ENCODE measurements at regions not wholly inside any gene's neighbourhood (a gene's known extent, or its start where the extent isn't known, plus 50 kb on each side); places are given as distances from the start of the nearest gene placed in this dataset.

- no peak overlapping the region for H2AFZ ChIP-seq (ENCODE audit: low read length)
- H3K27me3 ChIP-seq (ENCODE audit: insufficient read depth, low read length): no peaks in the 10 kb centered on the region
- no peaks in the 10 kb centered on the region for H3K36me3 ChIP-seq (ENCODE audit: insufficient read depth, low read length)
- no peak overlapping the region for H3K27ac ChIP-seq (ENCODE audit: low read depth, low read length, poor library complexity, severe bottlenecking)
- H3K9me3 ChIP-seq (ENCODE audit: low read length): no peaks in the 10 kb centered on the region
- no peaks in the 10 kb centered on the region for H3K9me2 ChIP-seq (ENCODE audit: low read depth, low read length)
- no peaks in the 10 kb centered on the region for H3K4me1 ChIP-seq (ENCODE audit: insufficient read depth, low read length, severe bottlenecking)
- no peak overlapping the region for H3K4me2 ChIP-seq (ENCODE audit: low read length)
- no peaks in the 10 kb centered on the region for H3F3A ChIP-seq (ENCODE audit: insufficient read depth, low read length)
- no peaks in the 10 kb centered on the region for H3K79me2 ChIP-seq (ENCODE audit: insufficient read depth, low read length)
- no peak overlapping the region for H3K4me3 ChIP-seq (ENCODE audit: low read depth, low read length, poor library complexity, severe bottlenecking)
- H3K9ac ChIP-seq (ENCODE audit: low read length): no peak overlapping the region
- H4K20me1 ChIP-seq (ENCODE audit: insufficient read depth, low read length): no peaks in the 10 kb centered on the region
- TF ChIP-seq, protein P1, sequence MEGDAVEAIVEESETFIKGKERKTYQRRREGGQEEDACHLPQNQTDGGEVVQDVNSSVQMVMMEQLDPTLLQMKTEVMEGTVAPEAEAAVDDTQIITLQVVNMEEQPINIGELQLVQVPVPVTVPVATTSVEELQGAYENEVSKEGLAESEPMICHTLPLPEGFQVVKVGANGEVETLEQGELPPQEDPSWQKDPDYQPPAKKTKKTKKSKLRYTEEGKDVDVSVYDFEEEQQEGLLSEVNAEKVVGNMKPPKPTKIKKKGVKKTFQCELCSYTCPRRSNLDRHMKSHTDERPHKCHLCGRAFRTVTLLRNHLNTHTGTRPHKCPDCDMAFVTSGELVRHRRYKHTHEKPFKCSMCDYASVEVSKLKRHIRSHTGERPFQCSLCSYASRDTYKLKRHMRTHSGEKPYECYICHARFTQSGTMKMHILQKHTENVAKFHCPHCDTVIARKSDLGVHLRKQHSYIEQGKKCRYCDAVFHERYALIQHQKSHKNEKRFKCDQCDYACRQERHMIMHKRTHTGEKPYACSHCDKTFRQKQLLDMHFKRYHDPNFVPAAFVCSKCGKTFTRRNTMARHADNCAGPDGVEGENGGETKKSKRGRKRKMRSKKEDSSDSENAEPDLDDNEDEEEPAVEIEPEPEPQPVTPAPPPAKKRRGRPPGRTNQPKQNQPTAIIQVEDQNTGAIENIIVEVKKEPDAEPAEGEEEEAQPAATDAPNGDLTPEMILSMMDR (IDR thresholded peaks at IDR 0.05; ENCODE audit: low read length): no peak
- no peak for TF ChIP-seq EZH2 (IDR thresholded peaks at IDR 0.05; ENCODE audit: borderline replicate concordance, low read length)
Measured at GRCh38 chr19:34832581-34833112, 59.6 kb upstream of the ZNF599 start.

DNA sequence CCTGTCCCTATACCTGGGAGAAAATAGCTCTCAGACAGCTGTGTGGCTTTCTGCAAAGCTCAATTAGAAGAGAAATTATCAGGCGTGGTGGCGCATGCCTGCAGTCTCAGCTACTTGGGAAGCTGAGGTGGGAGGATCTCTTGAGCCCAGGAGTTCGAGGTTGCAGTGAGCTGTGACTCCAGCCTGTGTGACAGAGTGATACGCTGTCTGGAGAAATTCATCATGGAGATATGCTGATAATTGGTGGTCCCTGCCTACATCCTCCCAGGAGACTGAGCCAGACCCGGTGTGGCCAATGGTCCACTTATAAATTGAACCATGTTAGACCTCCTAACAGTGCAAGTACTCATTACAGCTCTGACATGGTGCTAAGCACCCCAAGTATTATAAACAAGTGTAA is 58.7 kb upstream of the ZNF599 start:
- H3K27ac ChIP-seq (ENCODE audit: low read depth, low read length, poor library complexity, severe bottlenecking): no peak overlapping the region
- no peaks in the 10 kb centered on the region for H4K20me1 ChIP-seq (ENCODE audit: insufficient read depth, low read length)
- H3K4me3 ChIP-seq (ENCODE audit: low read depth, low read length, poor library complexity, severe bottlenecking): no peak overlapping the region
- H3K79me2 ChIP-seq (ENCODE audit: insufficient read depth, low read length): no peaks in the 10 kb centered on the region
- H3F3A ChIP-seq (ENCODE audit: insufficient read depth, low read length): no peaks in the 10 kb centered on the region
- H3K9me3 ChIP-seq (ENCODE audit: low read length): no peaks in the 10 kb centered on the region
- H3K4me1 ChIP-seq (ENCODE audit: insufficient read depth, low read length, severe bottlenecking): no peaks in the 10 kb centered on the region
- no peaks in the 10 kb centered on the region for H3K36me3 ChIP-seq (ENCODE audit: insufficient read depth, low read length)
- no peaks in the 10 kb centered on the region for H3K9me2 ChIP-seq (ENCODE audit: low read depth, low read length)
- no peak overlapping the region for H3K4me2 ChIP-seq (ENCODE audit: low read length)
- H2AFZ ChIP-seq (ENCODE audit: low read length): no peak overlapping the region
- H3K27me3 ChIP-seq (ENCODE audit: insufficient read depth, low read length): no peaks in the 10 kb centered on the region
- TF ChIP-seq, protein P1 (IDR thresholded peaks at IDR 0.05; ENCODE audit: low read length): no peak
- no peak for TF ChIP-seq EZH2 (IDR thresholded peaks at IDR 0.05; ENCODE audit: borderline replicate concordance, low read length)
- no peak overlapping the region for H3K9ac ChIP-seq (ENCODE audit: low read length)

GRCh38 chr19:34828156-34828555 is 55.1 kb upstream of the ZNF599 start:
- Histone ChIP-seq H3K4me2 (ENCODE audit: low read length) (no peak overlapping the region), H3K27me3 (ENCODE audit: insufficient read depth, low read length) (no peaks in the 10 kb centered on the region), H3K36me3 (ENCODE audit: insufficient read depth, low read length) (no peaks in the 10 kb centered on the region), H3K9me3 (ENCODE audit: low read length) (no peaks in the 10 kb centered on the region), H3K9ac (ENCODE audit: low read length) (no peak overlapping the region), H2AFZ (ENCODE audit: low read length) (no peak overlapping the region), H3K4me3 (ENCODE audit: low read depth, low read length, poor library complexity, severe bottlenecking) (no peak overlapping the region), H3K79me2 (ENCODE audit: insufficient read depth, low read length) (no peaks in the 10 kb centered on the region), H3K27ac (ENCODE audit: low read depth, low read length, poor library complexity, severe bottlenecking) (no peak overlapping the region), H4K20me1 (ENCODE audit: insufficient read depth, low read length) (no peaks in the 10 kb centered on the region), H3K4me1 (ENCODE audit: insufficient read depth, low read length, severe bottlenecking) (no peaks in the 10 kb centered on the region), H3K9me2 (ENCODE audit: low read depth, low read length) (no peaks in the 10 kb centered on the region), H3F3A (ENCODE audit: insufficient read depth, low read length) (no peaks in the 10 kb centered on the region)
- TF ChIP-seq, protein P1 (IDR thresholded peaks at IDR 0.05; ENCODE audit: low read length): no peak
- no peak for TF ChIP-seq EZH2 (IDR thresholded peaks at IDR 0.05; ENCODE audit: borderline replicate concordance, low read length)
